Astrocyte (in vitro differentiated cells and primary cell): ENCODE measurements at regions not wholly inside any gene's neighbourhood (a gene's known extent, or its start where the extent isn't known, plus 50 kb on each side); places are given as distances from the start of the nearest gene placed in this dataset.
A peak's percentile ranks its signal among the peaks of the same experiment; 100 is the strongest.

Experiments
- DNase-seq: peaks from one replicate; pipeline ENCODE4 v3.0.0-alpha.2; 2010; ENCODE audit warnings: low read depth
- FAIRE-seq: peaks from 2 replicates; lab custom pipeline; 2011; peaks lifted over from hg19 to GRCh38; lab: Jason Lieb, UNC
- H2AFZ ChIP-seq: 2 replicates; pipeline ENCODE4 v1.6.0; 2012; ENCODE audit warnings: low read depth, low read length, inconsistent platforms
- H3K27ac ChIP-seq: 2 replicates; pipeline ENCODE4 v1.5.1; 2011; ENCODE audit warnings: low read depth, low read length, inconsistent platforms
- H3K27me3 ChIP-seq: 2 replicates; pipeline ENCODE4 v1.6.0; 2011; ENCODE audit warnings: low read length, inconsistent platforms; ENCODE audit not compliant: insufficient read depth
- H3K36me3 ChIP-seq: 2 replicates; pipeline ENCODE4 v1.5.1; 2011; ENCODE audit warnings: low read length, inconsistent platforms; ENCODE audit not compliant: insufficient read depth
- H3K4me1 ChIP-seq: 2 replicates; pipeline ENCODE4 v1.5.1; 2011; ENCODE audit warnings: low read length, inconsistent platforms; ENCODE audit not compliant: insufficient read depth
- H3K4me2 ChIP-seq: 2 replicates; pipeline ENCODE4 v1.6.0; 2012; ENCODE audit warnings: low read length, inconsistent platforms
- H3K4me3 ChIP-seq: 2 replicates; pipeline ENCODE4 v1.5.1; 2011; ENCODE audit warnings: low read depth, mild to moderate bottlenecking, low read length, inconsistent platforms; ENCODE audit not compliant: insufficient read depth
- H3K79me2 ChIP-seq: 2 replicates; pipeline ENCODE4 v1.6.0; 2012; ENCODE audit warnings: mild to moderate bottlenecking, low read length, inconsistent platforms; ENCODE audit not compliant: insufficient read depth
- H3K9ac ChIP-seq: 2 replicates; pipeline ENCODE4 v1.6.0; 2012; ENCODE audit warnings: mild to moderate bottlenecking, low read length, inconsistent platforms
- H3K9me3 ChIP-seq: 2 replicates; pipeline ENCODE4 v1.5.1; 2012; ENCODE audit warnings: low read depth, mild to moderate bottlenecking, low read length, inconsistent platforms; ENCODE audit not compliant: insufficient read depth
- H4K20me1 ChIP-seq: 2 replicates; pipeline ENCODE4 v1.6.0; 2012; ENCODE audit warnings: low read length, inconsistent platforms; ENCODE audit not compliant: insufficient read depth
- H3K27ac Mint-ChIP-seq: one replicate; pipeline ENCODE4 v1.8.0; 2021; ENCODE audit warnings: mild to moderate bottlenecking, mixed read lengths; ENCODE audit not compliant: unreplicated experiment
- H3K27me3 Mint-ChIP-seq: one replicate; pipeline ENCODE4 v1.8.0; 2021; ENCODE audit warnings: low read depth, mixed read lengths; ENCODE audit not compliant: unreplicated experiment
- H3K36me3 Mint-ChIP-seq: one replicate; pipeline ENCODE4 v1.8.0; 2021; ENCODE audit warnings: low read depth, mixed read lengths; ENCODE audit not compliant: unreplicated experiment
- H3K4me1 Mint-ChIP-seq: one replicate; pipeline ENCODE4 v1.8.0; 2021; ENCODE audit warnings: low read depth, mixed read lengths; ENCODE audit not compliant: unreplicated experiment
- H3K4me3 Mint-ChIP-seq: one replicate; pipeline ENCODE4 v1.8.0; 2021; ENCODE audit warnings: mild to moderate bottlenecking, moderate library complexity, mixed read lengths; ENCODE audit not compliant: unreplicated experiment
- H3K9me3 Mint-ChIP-seq: one replicate; pipeline ENCODE4 v1.8.0; 2021; ENCODE audit warnings: mild to moderate bottlenecking, mixed read lengths; ENCODE audit not compliant: unreplicated experiment
- EZH2 ChIP-seq: IDR thresholded peaks from 2 replicates; pipeline ENCODE4 v1.6.1; 2012; ENCODE audit warnings: mild to moderate bottlenecking, low read length, inconsistent platforms; ENCODE audit not compliant: insufficient read depth
- TF ChIP-seq, protein P1 (sequence below): IDR thresholded peaks from 2 replicates; pipeline ENCODE4 v1.5.1; 2011; ENCODE audit warnings: low read depth, mild to moderate bottlenecking, inconsistent platforms, low read length, moderate library complexity; ENCODE audit not compliant: insufficient read depth

GRCh38 chr5:30956251-30956650, 237.2 kb upstream of the CDH6 start:
- Histone ChIP-seq H3K9me3 (no peaks in the 10 kb centered on the region), H3K27ac (no peak overlapping the region), H3K4me1 (no peaks in the 10 kb centered on the region), H3K79me2 (no peaks in the 10 kb centered on the region), H3K9ac (no peak overlapping the region), H3K4me3 (no peak overlapping the region), H3K4me2 (no peak overlapping the region), H2AFZ (no peak overlapping the region), H4K20me1 (no peaks in the 10 kb centered on the region), H3K36me3 (no peaks in the 10 kb centered on the region), H3K27me3 (no peaks in the 10 kb centered on the region)
- Mint-ChIP-seq H3K9me3 (peaks cover 3% of the 10 kb centered on the region), H3K27ac (no peak overlapping the region), H3K4me1 (peaks cover 17% of the 10 kb centered on the region), H3K27me3 (no peaks in the 10 kb centered on the region), H3K4me3 (no peak overlapping the region), H3K36me3 (no peaks in the 10 kb centered on the region)
- no peak for TF ChIP-seq EZH2
- TF ChIP-seq, protein P1, sequence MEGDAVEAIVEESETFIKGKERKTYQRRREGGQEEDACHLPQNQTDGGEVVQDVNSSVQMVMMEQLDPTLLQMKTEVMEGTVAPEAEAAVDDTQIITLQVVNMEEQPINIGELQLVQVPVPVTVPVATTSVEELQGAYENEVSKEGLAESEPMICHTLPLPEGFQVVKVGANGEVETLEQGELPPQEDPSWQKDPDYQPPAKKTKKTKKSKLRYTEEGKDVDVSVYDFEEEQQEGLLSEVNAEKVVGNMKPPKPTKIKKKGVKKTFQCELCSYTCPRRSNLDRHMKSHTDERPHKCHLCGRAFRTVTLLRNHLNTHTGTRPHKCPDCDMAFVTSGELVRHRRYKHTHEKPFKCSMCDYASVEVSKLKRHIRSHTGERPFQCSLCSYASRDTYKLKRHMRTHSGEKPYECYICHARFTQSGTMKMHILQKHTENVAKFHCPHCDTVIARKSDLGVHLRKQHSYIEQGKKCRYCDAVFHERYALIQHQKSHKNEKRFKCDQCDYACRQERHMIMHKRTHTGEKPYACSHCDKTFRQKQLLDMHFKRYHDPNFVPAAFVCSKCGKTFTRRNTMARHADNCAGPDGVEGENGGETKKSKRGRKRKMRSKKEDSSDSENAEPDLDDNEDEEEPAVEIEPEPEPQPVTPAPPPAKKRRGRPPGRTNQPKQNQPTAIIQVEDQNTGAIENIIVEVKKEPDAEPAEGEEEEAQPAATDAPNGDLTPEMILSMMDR: no peak
- no peak for DNase-seq
- FAIRE-seq: no peak

DNA sequence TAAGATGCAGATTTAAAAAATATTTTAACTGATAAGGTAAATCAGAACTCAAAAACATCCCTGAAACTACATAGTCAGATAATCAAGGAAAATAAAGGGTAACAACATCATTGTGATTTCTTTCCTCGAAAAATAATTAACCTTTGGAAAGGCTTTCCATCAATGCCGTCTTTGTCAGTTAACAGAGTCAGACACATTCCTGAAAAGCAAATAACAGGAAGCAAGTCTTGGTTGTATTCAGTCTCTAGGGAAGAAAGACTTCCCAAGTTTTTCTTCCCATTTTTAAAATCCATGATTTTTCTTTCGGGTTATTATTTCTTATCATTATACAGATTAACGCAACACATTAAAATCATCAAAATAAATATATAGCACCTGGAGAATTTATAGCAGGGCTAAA, 256.4 kb upstream of the CDH6 start:
- Histone ChIP-seq H3K4me2 (no peak overlapping the region), H3K79me2 (no peaks in the 10 kb centered on the region), H3K27me3 (no peaks in the 10 kb centered on the region), H3K36me3 (no peaks in the 10 kb centered on the region), H3K4me3 (no peak overlapping the region), H4K20me1 (no peaks in the 10 kb centered on the region), H3K9ac (no peak overlapping the region), H2AFZ (no peak overlapping the region), H3K9me3 (no peaks in the 10 kb centered on the region), H3K27ac (no peak overlapping the region), H3K4me1 (no peaks in the 10 kb centered on the region)
- Mint-ChIP-seq H3K27me3 (no peaks in the 10 kb centered on the region), H3K27ac (peak overlapping the region; percentile 17), H3K4me3 (no peak overlapping the region), H3K9me3 (no peaks in the 10 kb centered on the region), H3K4me1 (peaks cover 16% of the 10 kb centered on the region), H3K36me3 (no peaks in the 10 kb centered on the region)
- FAIRE-seq: no peak
- TF ChIP-seq, protein P1: no peak
- TF ChIP-seq EZH2: no peak
- DNase-seq: no peak

GRCh38 chr5:30933599-30933998, 259.9 kb upstream of the CDH6 start:
- Histone ChIP-seq H3K4me2 (no peak overlapping the region), H4K20me1 (no peaks in the 10 kb centered on the region), H3K27me3 (no peaks in the 10 kb centered on the region), H3K27ac (no peak overlapping the region), H3K9me3 (no peaks in the 10 kb centered on the region), H3K79me2 (no peaks in the 10 kb centered on the region), H3K4me1 (no peaks in the 10 kb centered on the region), H3K9ac (no peak overlapping the region), H2AFZ (no peak overlapping the region), H3K4me3 (no peak overlapping the region), H3K36me3 (no peaks in the 10 kb centered on the region)
- H3K27me3 Mint-ChIP-seq: no peaks in the 10 kb centered on the region
- no peak for FAIRE-seq
- no peak overlapping the region for H3K27ac Mint-ChIP-seq
- no peak overlapping the region for H3K4me3 Mint-ChIP-seq
- H3K9me3 Mint-ChIP-seq: no peaks in the 10 kb centered on the region
- no peaks in the 10 kb centered on the region for H3K36me3 Mint-ChIP-seq
- TF ChIP-seq, protein P1: no peak
- no peak for TF ChIP-seq EZH2
- H3K4me1 Mint-ChIP-seq: peaks cover 32% of the 10 kb centered on the region
- DNase-seq: no peak
